ENCODE measurements at regions not wholly inside any gene's neighbourhood (a gene's known extent, or its start where the extent isn't known, plus 50 kb on each side); places are given as distances from the start of the nearest gene placed in this dataset.

DNA sequence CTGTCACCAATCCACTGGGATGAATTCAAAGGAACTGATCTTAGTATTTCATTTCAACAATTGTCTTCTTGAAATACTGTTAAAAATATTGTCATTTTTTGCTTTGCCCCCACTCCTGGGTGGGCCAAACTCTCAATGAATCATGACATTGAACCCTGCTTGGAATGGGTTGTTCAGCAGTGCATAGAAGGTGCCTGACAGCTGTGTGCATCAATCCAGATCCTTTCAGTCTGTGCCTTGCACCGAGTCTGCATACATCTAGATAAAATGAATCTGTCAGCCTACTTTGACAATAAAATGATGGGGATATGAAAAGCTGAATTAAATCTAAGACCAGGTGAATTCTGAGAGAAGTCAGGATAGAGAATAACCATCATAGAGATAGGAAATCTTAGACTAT is 706.6 kb downstream of the CBLN2 start:
- Histone ChIP-seq H3K79me2 (ENCODE audit: control insufficient read depth, insufficient read depth, low read length) (no peaks in the 10 kb centered on the region), H3K9me1 (ENCODE audit: control insufficient read depth, extremely low read depth, insufficient read depth, low read length) (no peaks in the 10 kb centered on the region), H3K27ac (ENCODE audit: control insufficient read depth, insufficient read depth, low read length) (no peak overlapping the region), H3K4me2 (ENCODE audit: control insufficient read depth, extremely low read depth, insufficient read depth, low read depth, low read length) (no peak overlapping the region), H3K4me3 (ENCODE audit: control insufficient read depth in 2 of 3, extremely low read depth in 1 of 3, insufficient read depth in 2 of 3, low read depth in 1 of 3, low read length in 3 of 3) (no peak overlapping the region), H4K20me1 (ENCODE audit: control insufficient read depth, extremely low read depth, insufficient read depth, low read length) (no peaks in the 10 kb centered on the region), H2AFZ (ENCODE audit: control insufficient read depth, low read length) (no peak overlapping the region), H3K36me3 (ENCODE audit: control insufficient read depth in 2 of 2, extremely low read depth in 1 of 2, insufficient read depth in 2 of 2, low read length in 2 of 2) (no peaks in the 10 kb centered on the region), H3K4me1 (ENCODE audit: control insufficient read depth, extremely low read depth, insufficient read depth, low read length) (no peaks in the 10 kb centered on the region), H3K9ac (ENCODE audit: control insufficient read depth, extremely low read depth, insufficient read depth, low read length) (no peak overlapping the region), H3K27me3 (ENCODE audit: control insufficient read depth, extremely low read depth, insufficient read depth, low read length) (no peaks in the 10 kb centered on the region), H3K9me3 (ENCODE audit: control insufficient read depth, low read depth, low read length) (peaks cover 2% of the 10 kb centered on the region)
- DNase-seq (ENCODE audit: low read depth, low spot score), result no peak
- dilution Hi-C loops (cut with MboI; ENCODE audit: extremely low pct_ligation_motif_present, low sequenced_read_pairs), result no loop called here
- TF ChIP-seq EZH2 (IDR thresholded peaks at IDR 0.05; ENCODE audit: low read length), result no peak
- TF ChIP-seq CTCF (optimal IDR thresholded peaks at IDR 0.05 in 1 of 3, IDR thresholded peaks at IDR 0.05 in 1 of 3, conservative IDR thresholded peaks at IDR 0.05 in 1 of 3; ENCODE audit: extremely low read depth in 1 of 3, insufficient read depth in 2 of 3, low read length in 3 of 3), result no peak
- FAIRE-seq, result no peak

DNA sequence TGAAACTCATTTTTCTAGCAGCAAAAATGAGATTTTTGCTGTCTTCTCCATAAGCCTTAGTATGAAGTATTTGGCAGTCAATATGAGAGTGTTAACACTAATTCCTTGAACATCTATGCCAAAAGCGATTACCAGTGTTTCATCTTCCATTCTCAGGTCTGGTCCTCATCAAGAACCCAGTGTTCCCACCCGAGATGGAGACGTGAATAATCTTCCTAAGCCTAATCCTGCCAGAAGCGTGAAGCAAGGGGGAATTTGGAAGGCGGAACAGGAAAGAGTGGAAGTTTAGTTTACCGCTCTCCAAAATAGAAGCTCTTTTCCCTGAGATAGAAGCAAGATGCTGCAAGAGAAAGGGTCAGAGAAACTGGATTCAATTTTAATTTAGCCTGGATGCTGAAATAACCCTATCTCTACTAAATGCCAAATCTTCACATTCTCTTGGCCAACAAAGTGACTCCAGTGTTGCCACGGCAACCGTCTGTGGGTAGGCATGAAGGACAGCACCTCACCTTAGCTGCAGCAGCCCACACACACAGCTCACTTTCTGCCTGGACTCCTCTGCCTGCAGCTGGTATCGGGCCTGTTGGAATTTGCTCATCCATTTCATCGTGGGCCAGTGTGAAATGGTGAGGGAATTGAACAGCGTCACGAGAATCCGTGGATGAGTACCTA is 711.1 kb downstream of the CBLN2 start:
- H3K4me1 ChIP-seq (ENCODE audit: control insufficient read depth, extremely low read depth, insufficient read depth, low read length), result no peaks in the 10 kb centered on the region
- no peaks in the 10 kb centered on the region for H4K20me1 ChIP-seq (ENCODE audit: control insufficient read depth, extremely low read depth, insufficient read depth, low read length)
- no peak for DNase-seq (ENCODE audit: low read depth, low spot score)
- H3K79me2 ChIP-seq (ENCODE audit: control insufficient read depth, insufficient read depth, low read length), result no peaks in the 10 kb centered on the region
- H3K36me3 ChIP-seq (ENCODE audit: control insufficient read depth in 2 of 2, extremely low read depth in 1 of 2, insufficient read depth in 2 of 2, low read length in 2 of 2), result no peaks in the 10 kb centered on the region
- dilution Hi-C loops (cut with MboI; ENCODE audit: extremely low pct_ligation_motif_present, low sequenced_read_pairs), result no loop called here
- no peaks in the 10 kb centered on the region for H3K27me3 ChIP-seq (ENCODE audit: control insufficient read depth, extremely low read depth, insufficient read depth, low read length)
- H3K4me3 ChIP-seq (ENCODE audit: control insufficient read depth in 2 of 3, extremely low read depth in 1 of 3, insufficient read depth in 2 of 3, low read depth in 1 of 3, low read length in 3 of 3), result no peak overlapping the region
- TF ChIP-seq EZH2 (IDR thresholded peaks at IDR 0.05; ENCODE audit: low read length) (no peak), CTCF (optimal IDR thresholded peaks at IDR 0.05 in 1 of 3, IDR thresholded peaks at IDR 0.05 in 1 of 3, conservative IDR thresholded peaks at IDR 0.05 in 1 of 3; ENCODE audit: extremely low read depth in 1 of 3, insufficient read depth in 2 of 3, low read length in 3 of 3) (no peak)
- H3K9me3 ChIP-seq (ENCODE audit: control insufficient read depth, low read depth, low read length), result peaks cover 2% of the 10 kb centered on the region
- H3K4me2 ChIP-seq (ENCODE audit: control insufficient read depth, extremely low read depth, insufficient read depth, low read depth, low read length), result no peak overlapping the region
- no peak overlapping the region for H3K27ac ChIP-seq (ENCODE audit: control insufficient read depth, insufficient read depth, low read length)
- H3K9me1 ChIP-seq (ENCODE audit: control insufficient read depth, extremely low read depth, insufficient read depth, low read length), result no peaks in the 10 kb centered on the region
- H3K9ac ChIP-seq (ENCODE audit: control insufficient read depth, extremely low read depth, insufficient read depth, low read length), result no peak overlapping the region
- no peak overlapping the region for H2AFZ ChIP-seq (ENCODE audit: control insufficient read depth, low read length)
- no peak for FAIRE-seq
